ENCODE measurements at regions not wholly inside any gene's neighbourhood (a gene's known extent, or its start where the extent isn't known, plus 50 kb on each side); places are given as distances from the start of the nearest gene placed in this dataset.

DNA sequence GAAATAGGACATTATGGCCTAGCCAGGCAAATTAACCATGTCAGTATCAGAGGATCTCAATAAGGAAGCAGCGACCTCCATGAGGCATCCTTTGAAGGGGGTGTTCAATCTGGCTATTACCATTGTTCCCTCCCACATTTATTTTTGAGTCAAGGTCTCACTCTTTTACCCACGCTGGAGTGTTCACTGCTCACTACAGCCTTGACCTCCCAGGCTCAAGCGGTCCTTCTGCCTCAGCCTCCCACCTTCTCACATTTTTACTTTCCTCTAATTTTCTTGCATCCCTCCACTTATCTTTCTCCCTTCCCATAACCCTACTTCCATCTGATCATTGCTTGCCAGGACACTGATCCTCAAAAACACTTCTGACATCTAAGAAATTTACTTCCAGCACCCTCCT is 654.0 kb upstream of the NR2F2 start:
- TF ChIP-seq, protein P1, sequence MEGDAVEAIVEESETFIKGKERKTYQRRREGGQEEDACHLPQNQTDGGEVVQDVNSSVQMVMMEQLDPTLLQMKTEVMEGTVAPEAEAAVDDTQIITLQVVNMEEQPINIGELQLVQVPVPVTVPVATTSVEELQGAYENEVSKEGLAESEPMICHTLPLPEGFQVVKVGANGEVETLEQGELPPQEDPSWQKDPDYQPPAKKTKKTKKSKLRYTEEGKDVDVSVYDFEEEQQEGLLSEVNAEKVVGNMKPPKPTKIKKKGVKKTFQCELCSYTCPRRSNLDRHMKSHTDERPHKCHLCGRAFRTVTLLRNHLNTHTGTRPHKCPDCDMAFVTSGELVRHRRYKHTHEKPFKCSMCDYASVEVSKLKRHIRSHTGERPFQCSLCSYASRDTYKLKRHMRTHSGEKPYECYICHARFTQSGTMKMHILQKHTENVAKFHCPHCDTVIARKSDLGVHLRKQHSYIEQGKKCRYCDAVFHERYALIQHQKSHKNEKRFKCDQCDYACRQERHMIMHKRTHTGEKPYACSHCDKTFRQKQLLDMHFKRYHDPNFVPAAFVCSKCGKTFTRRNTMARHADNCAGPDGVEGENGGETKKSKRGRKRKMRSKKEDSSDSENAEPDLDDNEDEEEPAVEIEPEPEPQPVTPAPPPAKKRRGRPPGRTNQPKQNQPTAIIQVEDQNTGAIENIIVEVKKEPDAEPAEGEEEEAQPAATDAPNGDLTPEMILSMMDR (IDR thresholded peaks at IDR 0.05): no peak
- TF ChIP-seq ZFX (IDR thresholded peaks at IDR 0.05; ENCODE audit: borderline replicate concordance): no peak

All from 22Rv1 (cell line).